ENCODE measurements at regions not wholly inside any gene's neighbourhood (a gene's known extent, or its start where the extent isn't known, plus 50 kb on each side); places are given as distances from the start of the nearest gene placed in this dataset.

DNA sequence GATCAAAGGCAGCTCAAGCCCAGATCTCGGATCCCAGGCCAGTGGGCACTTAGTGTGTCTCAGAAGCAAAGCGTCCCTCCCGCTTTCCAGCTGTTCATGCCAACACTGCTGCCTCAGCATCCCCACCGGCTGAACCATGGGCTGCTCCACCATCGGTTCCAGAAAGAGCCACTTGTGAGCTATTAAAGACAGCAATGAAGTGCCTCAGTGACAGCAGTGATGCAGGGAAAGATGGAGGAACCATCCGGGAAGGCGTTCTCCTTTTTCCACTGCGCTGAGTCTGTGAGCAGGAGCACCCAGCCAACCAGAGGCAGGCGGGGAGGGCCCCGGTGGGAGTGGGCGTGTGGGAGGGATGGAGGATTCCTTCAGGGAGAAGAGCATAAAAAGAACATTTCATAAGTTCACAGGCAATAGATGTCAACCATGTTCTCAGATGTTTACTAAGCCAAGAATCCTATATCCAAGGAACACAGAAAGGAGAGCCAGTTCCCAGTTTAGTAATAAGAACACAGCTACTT lies 96.2 kb upstream of the MKI67 start:
- DNase-seq = no peak

- DNase-seq = no peak
These were observed 104.2 kb upstream of the MKI67 start for GRCh38 chr10:128230401-128230800.

GRCh38 chr10:128233422-128233821 lies 107.2 kb upstream of the MKI67 start:
- no peak for DNase-seq

DNA sequence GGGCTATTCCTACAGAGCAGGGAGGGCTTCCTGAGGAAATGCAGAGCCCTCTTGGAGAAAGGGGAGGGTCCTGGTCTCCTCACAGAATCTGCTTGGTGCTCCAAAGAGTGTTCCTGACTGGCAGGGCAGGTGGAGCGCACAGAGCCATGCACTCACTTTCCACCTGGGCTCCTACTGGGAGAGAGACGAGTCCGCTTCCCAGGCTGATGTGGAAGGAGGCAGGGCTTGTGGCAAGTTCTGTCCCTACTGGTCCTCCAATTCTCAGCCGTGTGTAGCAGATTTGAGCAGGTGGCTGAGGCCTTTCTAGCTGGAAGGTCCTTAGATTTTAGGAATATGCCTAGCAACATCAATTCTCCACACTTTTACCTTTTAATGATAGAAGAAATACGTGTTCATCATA lies 111.5 kb upstream of the MKI67 start:
- DNase-seq = no peak

- no peak for DNase-seq
These were observed 114.8 kb upstream of the MKI67 start for GRCh38 chr10:128241023-128241422.

DNA sequence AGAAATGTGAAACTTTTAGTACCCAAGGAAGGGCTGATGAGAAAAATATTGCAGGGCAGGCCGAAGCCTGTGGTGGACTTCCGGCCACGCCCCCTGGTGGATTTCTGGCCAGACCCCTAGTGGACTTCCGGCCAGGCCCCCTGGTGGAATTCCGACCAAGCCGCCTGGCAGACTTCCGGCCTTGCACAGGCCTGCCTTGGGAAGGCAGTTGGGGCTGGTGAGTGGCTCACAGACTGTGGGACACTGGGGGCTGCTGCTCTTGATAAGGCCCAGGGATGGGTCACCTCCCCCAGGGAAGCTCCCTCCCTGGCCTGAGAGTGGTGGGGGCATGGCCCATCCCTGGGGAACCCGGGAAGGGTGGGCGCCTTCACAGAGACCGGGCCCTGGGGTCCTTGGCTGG lies 116.4 kb upstream of the MKI67 start:
- DNase-seq = no peak

GRCh38 chr10:128245026-128245425 lies 118.8 kb upstream of the MKI67 start:
- DNase-seq = no peak

DNA sequence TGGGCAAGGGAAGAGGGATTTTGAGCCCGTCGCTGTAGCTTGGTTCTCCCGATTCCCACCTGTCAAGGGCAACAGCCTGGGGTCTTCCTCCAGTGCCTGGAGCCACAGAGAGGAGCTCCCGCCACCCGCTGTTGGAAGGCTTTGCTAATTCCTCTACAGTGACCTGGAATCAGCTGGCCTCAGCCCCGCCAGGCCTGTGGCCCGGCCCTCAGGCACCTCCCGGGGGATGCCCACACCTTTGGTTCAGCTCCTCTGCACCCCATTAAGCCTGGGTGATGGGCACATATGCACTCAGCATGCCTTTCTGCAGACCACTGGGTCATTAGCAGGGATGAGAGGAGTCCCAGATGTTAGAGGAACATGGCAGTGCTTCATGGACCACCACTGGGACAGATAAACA lies 121.4 kb upstream of the MKI67 start:
- DNase-seq = no peak

DNA sequence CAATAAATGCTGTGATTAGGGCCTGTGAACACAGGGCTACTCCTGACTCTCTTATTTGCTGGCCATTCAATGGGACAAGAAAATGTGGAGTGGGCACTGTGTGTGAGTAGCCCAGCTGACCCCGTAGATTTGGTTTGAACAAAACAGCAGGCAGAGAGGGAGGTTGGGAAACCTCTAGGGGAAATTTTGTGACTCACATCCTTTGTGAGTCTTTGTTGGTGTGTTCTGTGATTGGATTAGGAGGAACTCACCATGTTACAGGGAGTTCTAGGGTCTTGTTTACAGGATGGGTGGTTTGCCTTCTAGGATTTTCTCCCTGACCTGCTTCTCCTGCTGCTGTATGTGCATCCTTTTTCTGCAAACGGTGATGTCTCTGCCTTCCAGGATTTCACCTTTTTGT lies 128.3 kb upstream of the MKI67 start:
- no peak for DNase-seq

GRCh38 chr10:128257428-128257827 lies 131.2 kb upstream of the MKI67 start:
- DNase-seq = no peak

- no peak for DNase-seq
These were observed 132.3 kb upstream of the MKI67 start for GRCh38 chr10:128258421-128258976.

DNA sequence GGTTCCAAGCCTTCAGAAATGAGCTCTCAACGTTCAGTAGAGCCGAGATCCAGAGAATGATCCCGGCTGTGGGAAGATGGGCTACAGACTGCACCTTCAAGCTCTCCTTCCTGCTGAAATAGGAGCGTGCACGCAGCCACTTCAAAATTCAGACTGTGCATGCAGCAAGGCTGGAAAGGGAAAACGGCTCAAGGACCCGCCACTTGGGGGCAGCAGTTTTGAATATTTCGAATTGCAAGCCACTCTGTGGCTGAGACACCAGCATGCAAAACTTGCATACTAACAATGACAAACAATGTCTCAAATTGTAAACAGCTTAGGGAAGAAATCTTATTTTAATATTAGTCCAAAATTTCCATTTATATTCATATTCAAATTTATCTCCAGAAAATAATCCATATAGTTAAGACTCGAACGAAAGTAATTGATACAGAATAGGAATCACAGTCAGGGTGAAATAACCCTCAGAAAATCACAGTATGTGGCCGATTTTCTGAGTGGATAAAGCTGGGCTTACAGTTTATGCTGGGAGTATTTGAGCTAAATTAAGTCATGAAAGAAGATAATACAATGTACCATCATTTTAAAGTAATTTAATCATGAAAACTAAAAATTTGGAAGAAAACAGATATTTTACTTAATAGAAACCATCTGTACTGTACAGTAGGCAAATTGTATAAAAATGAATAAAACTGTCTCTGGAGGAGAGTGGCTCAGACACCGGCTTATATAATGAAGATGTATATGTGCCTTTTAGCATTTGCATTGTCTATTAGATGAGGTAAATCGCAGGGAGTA lies 137.9 kb upstream of the MKI67 start:
- peak; percentile 3 for DNase-seq

DNA sequence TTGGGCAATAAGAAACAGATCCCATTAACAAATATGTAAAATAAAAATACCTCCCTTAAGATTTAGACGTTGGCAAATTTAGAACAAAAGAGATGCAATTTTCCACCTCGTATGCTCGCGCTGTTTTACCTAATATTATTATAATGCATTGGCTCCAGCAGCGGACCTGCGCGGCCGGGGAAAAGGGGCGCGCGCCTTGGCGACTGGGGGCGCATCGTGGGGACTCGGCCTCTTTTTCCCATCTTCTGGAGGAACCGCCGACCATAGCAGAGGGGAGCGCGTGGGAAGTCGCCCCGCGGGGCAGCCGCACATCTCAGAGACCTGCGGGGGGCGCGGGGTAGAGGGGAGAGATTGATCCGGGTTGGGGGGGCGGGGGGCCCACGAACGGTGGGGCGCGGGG lies 139.4 kb upstream of the MKI67 start:
- DNase-seq = no peak

- no peak for DNase-seq
These were observed 141.4 kb upstream of the MKI67 start for GRCh38 chr10:128267581-128267980.

- DNase-seq = no peak
These were observed 141.9 kb upstream of the MKI67 start for GRCh38 chr10:128268015-128268722.

DNA sequence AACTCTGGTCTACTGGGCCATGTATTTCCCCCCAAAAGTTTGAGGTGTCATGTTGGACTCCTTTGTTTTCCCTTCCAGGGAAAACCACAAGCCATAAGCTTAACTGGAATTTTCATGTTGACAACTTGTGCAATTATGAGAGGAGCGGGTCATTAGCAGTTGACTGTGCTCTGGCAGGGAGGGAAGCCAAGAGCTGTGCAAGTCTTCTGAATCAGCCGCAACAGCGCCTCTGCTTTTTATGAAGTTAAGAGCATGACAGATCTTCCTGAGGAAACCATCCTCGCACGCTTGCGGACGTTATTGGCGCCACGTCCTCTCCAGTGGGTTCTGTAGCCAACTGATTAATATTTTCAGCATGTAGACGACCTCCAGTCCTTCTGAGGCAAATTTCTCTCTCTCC lies 148.7 kb upstream of the MKI67 start:
- no peak for DNase-seq

GRCh38 chr10:128275388-128276177 lies 149.4 kb upstream of the MKI67 start:
- no peak for DNase-seq

- no peak for DNase-seq
These were observed 151.1 kb upstream of the MKI67 start for GRCh38 chr10:128277267-128277840.

DNA sequence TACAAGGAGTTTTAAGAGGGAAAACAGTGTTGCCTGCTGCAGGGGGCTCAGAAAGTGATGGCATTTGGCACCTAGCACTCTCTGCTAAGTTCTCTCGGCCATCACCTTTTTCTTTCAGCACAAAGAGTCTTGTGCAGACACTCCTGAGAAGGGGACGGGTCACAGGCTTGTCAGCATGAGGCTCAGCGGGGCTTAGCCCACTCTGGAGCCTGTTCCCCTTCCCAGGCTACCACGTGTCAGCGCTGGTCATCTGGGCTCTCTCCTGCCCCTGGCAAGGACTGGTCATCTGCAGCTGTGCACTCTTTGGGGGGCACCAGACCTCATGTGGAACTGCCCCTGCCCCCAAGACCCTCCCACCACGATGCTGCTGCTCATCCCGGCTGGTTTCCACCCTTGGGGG lies 152.1 kb upstream of the MKI67 start:
- DNase-seq = no peak

DNA sequence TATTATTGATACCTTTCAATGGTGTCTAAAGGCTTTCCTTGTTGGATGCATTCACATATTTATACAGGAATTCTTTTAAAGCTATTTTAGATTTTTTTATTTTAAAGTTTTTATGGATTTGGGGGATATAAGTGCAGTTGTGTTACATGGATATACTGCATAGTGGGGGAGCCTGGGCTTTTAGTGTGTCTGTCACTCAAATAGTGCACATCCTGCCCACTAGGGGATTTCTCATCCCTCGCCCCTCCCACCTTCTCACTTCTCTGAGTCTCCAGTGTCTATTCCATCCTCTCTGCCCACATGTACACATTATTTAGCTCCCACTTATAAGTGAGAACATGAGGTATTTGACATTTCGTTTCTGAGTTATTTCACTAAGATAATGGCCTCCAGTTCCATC lies 154.0 kb upstream of the MKI67 start:
- DNase-seq = no peak

- DNase-seq = no peak
These were observed 155.1 kb upstream of the MKI67 start for GRCh38 chr10:128281343-128281742.

GRCh38 chr10:128281861-128282260 lies 155.6 kb upstream of the MKI67 start:
- no peak for DNase-seq
